H1 (cell line): ENCODE measurements at regions not wholly inside any gene's neighbourhood (a gene's known extent, or its start where the extent isn't known, plus 50 kb on each side); places are given as distances from the start of the nearest gene placed in this dataset.
A peak's percentile ranks its signal among the peaks of the same experiment; 100 is the strongest.

Experiments used
- CTCF ChIA-PET: fragments of 300-600 bp; sonication (Branson Sonifier 250); formaldehyde crosslinking; loops from one replicate; lab custom pipeline; 2021; ENCODE audit not compliant: partially characterized antibody; lab: Charles Lee
- POLR2A ChIA-PET: fragments of 300-600 bp; sonication (Branson Sonifier 250); formaldehyde crosslinking; loops from one replicate; lab custom pipeline; 2021; ENCODE audit warnings: inconsistent platforms; ENCODE audit not compliant: partially characterized antibody; lab: Charles Lee
- DNase-seq, 2 experiments: peaks; one replicate each; pipeline versions ENCODE4 v3.0.0 to v3.0.0-alpha.2; 2010 to 2022; ENCODE audit warnings: low spot score in 2 of 2, low read depth in 1 of 2, mixed read lengths in 1 of 2
- FAIRE-seq: peaks from 2 replicates; lab custom pipeline; 2011; peaks lifted over from hg19 to GRCh38; lab: Jason Lieb, UNC
- H2AFZ ChIP-seq: 2 replicates; pipeline ENCODE4 v1.8.1; 2012; ENCODE audit warnings: low read length, inconsistent platforms
- H2AK5ac ChIP-seq: 2 replicates; pipeline ENCODE4 v1.6.1; 2013; ENCODE audit warnings: low read depth, low read length
- H2BK120ac ChIP-seq: replicated peaks from 2 replicates; pipeline ENCODE3; 2013; ENCODE audit warnings: low read depth, low read length, inconsistent platforms
- H2BK12ac ChIP-seq: 2 replicates; pipeline ENCODE4 v1.6.1; 2013; ENCODE audit warnings: low read depth, low read length
- H2BK15ac ChIP-seq: 2 replicates; pipeline ENCODE4 v1.6.1; 2013; ENCODE audit warnings: low read length
- H2BK20ac ChIP-seq: 2 replicates; pipeline ENCODE4 v1.6.1; 2013; ENCODE audit warnings: low read length
- H2BK5ac ChIP-seq: 2 replicates; pipeline ENCODE4 v1.6.1; 2013; ENCODE audit warnings: low read depth, low read length
- H3K14ac ChIP-seq: 2 replicates; pipeline ENCODE4 v1.6.1; 2013; ENCODE audit warnings: inconsistent platforms; ENCODE audit not compliant: insufficient read length
- H3K18ac ChIP-seq: 2 replicates; pipeline ENCODE4 v1.6.1; 2013; ENCODE audit warnings: low read length; ENCODE audit errors: extremely low read depth
- H3K23ac ChIP-seq: 2 replicates; pipeline ENCODE4 v1.6.1; 2013; ENCODE audit warnings: inconsistent platforms; ENCODE audit not compliant: insufficient read length
- H3K23me2 ChIP-seq: 2 replicates; pipeline ENCODE4 v1.6.1; 2013; ENCODE audit warnings: low read depth, low read length
- H3K27ac ChIP-seq: 2 replicates; pipeline ENCODE4 v1.6.1; 2011; ENCODE audit warnings: low read depth, low read length, inconsistent platforms
- H3K27me3 ChIP-seq, 4 experiments: replicated peaks in 1 of 4; 1 replicate in 1 of 4; 2 replicates in 3 of 4; pipeline versions ENCODE4 v1.6.1 to v1.8.1; 2011 to 2013; ENCODE audit warnings: low read length in 3 of 4, mild to moderate bottlenecking in 3 of 4, inconsistent platforms in 2 of 4, mixed read lengths in 2 of 4, moderate library complexity in 1 of 4; ENCODE audit not compliant: control insufficient read depth in 3 of 4, insufficient read depth in 3 of 4; ENCODE audit errors: extremely low read depth in 1 of 4
- H3K36me3 ChIP-seq, 4 experiments: 2 replicates each; pipeline versions ENCODE4 v1.6.1 to v1.8.1; 2011 to 2013; ENCODE audit warnings: mild to moderate bottlenecking in 4 of 4, low read length in 3 of 4, moderate library complexity in 2 of 4, control low read depth in 1 of 4, inconsistent platforms in 1 of 4; ENCODE audit not compliant: insufficient read depth in 4 of 4, control insufficient read depth in 2 of 4
- H3K4ac ChIP-seq: replicated peaks from 2 replicates; pipeline ENCODE3; 2013; ENCODE audit warnings: low read length, low read depth, mixed read lengths, inconsistent platforms; ENCODE audit not compliant: insufficient read length
- H3K4me1 ChIP-seq, 4 experiments: replicated peaks in 1 of 4; 1 replicate in 1 of 4; 2 replicates in 3 of 4; pipeline versions ENCODE4 v1.6.1 to v1.8.1; 2011 to 2013; ENCODE audit warnings: low read length in 3 of 4, inconsistent platforms in 2 of 4, mixed read lengths in 1 of 4; ENCODE audit not compliant: insufficient read depth in 4 of 4, control insufficient read depth in 3 of 4
- H3K4me2 ChIP-seq, 2 experiments: 2 replicates each; pipeline versions ENCODE4 v1.6.1 to v1.8.1; 2011 to 2013; ENCODE audit warnings: low read depth in 2 of 2, low read length in 2 of 2, control low read depth in 1 of 2, inconsistent platforms in 1 of 2, mild to moderate bottlenecking in 1 of 2; ENCODE audit not compliant: insufficient read depth in 1 of 2
- H3K4me3 ChIP-seq, 4 experiments: fragments of 200-600, 300-600 bp in 1 of 4; sonication (generic), shearing (Covaris generic), sonication (Bioruptor Twin) in 1 of 4; 2 replicates each; pipeline versions ENCODE4 v1.5.1 to v1.8.1; 2011 to 2016; ENCODE audit warnings: low read length in 4 of 4, low read depth in 3 of 4, control low read depth in 2 of 4, inconsistent platforms in 2 of 4, mild to moderate bottlenecking in 2 of 4, mixed read lengths in 1 of 4, moderate library complexity in 1 of 4; ENCODE audit not compliant: insufficient read depth in 2 of 4; ENCODE audit errors: extremely low read depth in 1 of 4
- H3K56ac ChIP-seq: replicated peaks from 2 replicates; pipeline ENCODE3; 2013; ENCODE audit warnings: low read depth, mild to moderate bottlenecking, mixed read lengths, low read length, inconsistent platforms; ENCODE audit not compliant: insufficient read length
- H3K79me1 ChIP-seq: 2 replicates; pipeline ENCODE4 v1.6.1; 2013; ENCODE audit warnings: low read depth, low read length, control low read depth
- H3K79me2 ChIP-seq, 2 experiments: 2 replicates each; pipeline versions ENCODE4 v1.6.1 to v1.8.1; 2012 to 2013; ENCODE audit warnings: low read length in 2 of 2, mild to moderate bottlenecking in 2 of 2, inconsistent platforms in 1 of 2; ENCODE audit not compliant: insufficient read depth in 2 of 2, control insufficient read depth in 1 of 2
- H3K9ac ChIP-seq, 4 experiments: replicated peaks in 1 of 4; 1 replicate in 1 of 4; 2 replicates in 3 of 4; pipeline versions ENCODE4 v1.6.1 to v1.8.1; 2011 to 2013; ENCODE audit warnings: low read depth in 3 of 4, low read length in 3 of 4, control low read depth in 2 of 4, mild to moderate bottlenecking in 2 of 4, moderate library complexity in 2 of 4, inconsistent platforms in 1 of 4; ENCODE audit errors: extremely low read depth in 1 of 4
- H3K9me3 ChIP-seq, 2 experiments: 2 replicates each; pipeline versions ENCODE4 v1.6.1 to v1.8.1; 2012 to 2013; ENCODE audit warnings: mild to moderate bottlenecking in 2 of 2, moderate library complexity in 2 of 2, control low read depth in 1 of 2, inconsistent platforms in 1 of 2, low read depth in 1 of 2, low read length in 1 of 2, mixed read lengths in 1 of 2; ENCODE audit not compliant: insufficient read depth in 2 of 2
- H4K20me1 ChIP-seq, 2 experiments: replicated peaks in 1 of 2; 2 replicates each; pipeline versions ENCODE3 to v1.8.1; 2011 to 2013; ENCODE audit warnings: inconsistent platforms in 2 of 2, low read length in 2 of 2, mild to moderate bottlenecking in 1 of 2; ENCODE audit not compliant: insufficient read depth in 2 of 2, control insufficient read depth in 1 of 2
- H4K5ac ChIP-seq: 2 replicates; pipeline ENCODE4 v1.6.1; 2013; ENCODE audit warnings: low read length, low read depth, mixed read lengths, inconsistent platforms; ENCODE audit not compliant: insufficient read length
- H4K8ac ChIP-seq: 2 replicates; pipeline ENCODE4 v1.8.0; 2013; ENCODE audit warnings: mild to moderate bottlenecking, moderate library complexity, low read length, inconsistent platforms; ENCODE audit not compliant: insufficient read depth; ENCODE audit errors: extremely low read depth
- H4K91ac ChIP-seq: replicated peaks from 2 replicates; pipeline ENCODE3; 2013; ENCODE audit warnings: low read length, mixed read lengths, inconsistent platforms; ENCODE audit not compliant: insufficient read length
- WGBS, 2 experiments: shearing (Covaris generic) in 1 of 2; methylation state at CpG; one replicate each; pipeline versions ENCODE4 v1.1.6 to v1.1.7; 2013 to 2015; ENCODE audit warnings: low lambda C conversion rate in 2 of 2, mixed read lengths in 2 of 2, inconsistent platforms in 1 of 2, low coverage in 1 of 2, missing lambda C conversion rate in 1 of 2; ENCODE audit not compliant: insufficient replicate concordance in 2 of 2, insufficient coverage in 1 of 2, insufficient read length in 1 of 2; ENCODE audit errors: extremely low coverage in 1 of 2, missing lambda C conversion rate in 1 of 2; 5-methylcytosine and 5-hydroxymethylcytosine counted together
- TF ChIP-seq, protein P1 (sequence below): fragments of 300-600 bp; sonication (generic); IDR thresholded peaks from 2 replicates; pipeline ENCODE4 v1.7.1; 2012; ENCODE audit warnings: low read length, moderate library complexity, mild to moderate bottlenecking, inconsistent platforms; ENCODE audit not compliant: insufficient replicate concordance

- Histone ChIP-seq H2BK12ac (no peak overlapping the region), H3K36me3 (no peaks in the 10 kb centered on the region), H3K14ac (no peak overlapping the region), H2BK5ac (no peak overlapping the region), H2BK20ac (no peak overlapping the region), H3K9ac (no peak overlapping the region), H4K5ac (no peak overlapping the region), H3K18ac (no peak overlapping the region), H3K27ac (no peak overlapping the region), H3K4me2 (no peak overlapping the region), H3K27me3 (no peaks in the 10 kb centered on the region; a peak in 1 of 7 replicates), H2BK120ac (no peak overlapping the region), H4K20me1 (no peaks in the 10 kb centered on the region), H2BK15ac (no peak overlapping the region), H3K4me1 (no peaks in the 10 kb centered on the region), H2AFZ (no peak overlapping the region), H3K23ac (no peak overlapping the region), H4K8ac (no peak overlapping the region), H3K4me3 (no peak overlapping the region), H2AK5ac (no peak overlapping the region), H3K79me1 (no peaks in the 10 kb centered on the region), H3K9me3 (no peaks in the 10 kb centered on the region), H3K4ac (no peak overlapping the region), H3K56ac (no peak overlapping the region), H4K91ac (no peak overlapping the region), H3K79me2 (no peaks in the 10 kb centered on the region), H3K23me2 (no peaks in the 10 kb centered on the region)
- FAIRE-seq (peak; percentile 48), DNase-seq (no peak)
- POLR2A ChIA-PET: no interaction called here
- CTCF ChIA-PET: interaction anchor here (0.9 kb wide), 1 partner anchor 79 kb away, joined by 3 read pairs; no protein-coding TSS in a partner anchor
- 91% methylated on average over 2 of the region's 2 CpGs; no CpG with 5 or more reads in 1 of the 2 experiments for WGBS, 2 experiments
- TF ChIP-seq, protein P1, sequence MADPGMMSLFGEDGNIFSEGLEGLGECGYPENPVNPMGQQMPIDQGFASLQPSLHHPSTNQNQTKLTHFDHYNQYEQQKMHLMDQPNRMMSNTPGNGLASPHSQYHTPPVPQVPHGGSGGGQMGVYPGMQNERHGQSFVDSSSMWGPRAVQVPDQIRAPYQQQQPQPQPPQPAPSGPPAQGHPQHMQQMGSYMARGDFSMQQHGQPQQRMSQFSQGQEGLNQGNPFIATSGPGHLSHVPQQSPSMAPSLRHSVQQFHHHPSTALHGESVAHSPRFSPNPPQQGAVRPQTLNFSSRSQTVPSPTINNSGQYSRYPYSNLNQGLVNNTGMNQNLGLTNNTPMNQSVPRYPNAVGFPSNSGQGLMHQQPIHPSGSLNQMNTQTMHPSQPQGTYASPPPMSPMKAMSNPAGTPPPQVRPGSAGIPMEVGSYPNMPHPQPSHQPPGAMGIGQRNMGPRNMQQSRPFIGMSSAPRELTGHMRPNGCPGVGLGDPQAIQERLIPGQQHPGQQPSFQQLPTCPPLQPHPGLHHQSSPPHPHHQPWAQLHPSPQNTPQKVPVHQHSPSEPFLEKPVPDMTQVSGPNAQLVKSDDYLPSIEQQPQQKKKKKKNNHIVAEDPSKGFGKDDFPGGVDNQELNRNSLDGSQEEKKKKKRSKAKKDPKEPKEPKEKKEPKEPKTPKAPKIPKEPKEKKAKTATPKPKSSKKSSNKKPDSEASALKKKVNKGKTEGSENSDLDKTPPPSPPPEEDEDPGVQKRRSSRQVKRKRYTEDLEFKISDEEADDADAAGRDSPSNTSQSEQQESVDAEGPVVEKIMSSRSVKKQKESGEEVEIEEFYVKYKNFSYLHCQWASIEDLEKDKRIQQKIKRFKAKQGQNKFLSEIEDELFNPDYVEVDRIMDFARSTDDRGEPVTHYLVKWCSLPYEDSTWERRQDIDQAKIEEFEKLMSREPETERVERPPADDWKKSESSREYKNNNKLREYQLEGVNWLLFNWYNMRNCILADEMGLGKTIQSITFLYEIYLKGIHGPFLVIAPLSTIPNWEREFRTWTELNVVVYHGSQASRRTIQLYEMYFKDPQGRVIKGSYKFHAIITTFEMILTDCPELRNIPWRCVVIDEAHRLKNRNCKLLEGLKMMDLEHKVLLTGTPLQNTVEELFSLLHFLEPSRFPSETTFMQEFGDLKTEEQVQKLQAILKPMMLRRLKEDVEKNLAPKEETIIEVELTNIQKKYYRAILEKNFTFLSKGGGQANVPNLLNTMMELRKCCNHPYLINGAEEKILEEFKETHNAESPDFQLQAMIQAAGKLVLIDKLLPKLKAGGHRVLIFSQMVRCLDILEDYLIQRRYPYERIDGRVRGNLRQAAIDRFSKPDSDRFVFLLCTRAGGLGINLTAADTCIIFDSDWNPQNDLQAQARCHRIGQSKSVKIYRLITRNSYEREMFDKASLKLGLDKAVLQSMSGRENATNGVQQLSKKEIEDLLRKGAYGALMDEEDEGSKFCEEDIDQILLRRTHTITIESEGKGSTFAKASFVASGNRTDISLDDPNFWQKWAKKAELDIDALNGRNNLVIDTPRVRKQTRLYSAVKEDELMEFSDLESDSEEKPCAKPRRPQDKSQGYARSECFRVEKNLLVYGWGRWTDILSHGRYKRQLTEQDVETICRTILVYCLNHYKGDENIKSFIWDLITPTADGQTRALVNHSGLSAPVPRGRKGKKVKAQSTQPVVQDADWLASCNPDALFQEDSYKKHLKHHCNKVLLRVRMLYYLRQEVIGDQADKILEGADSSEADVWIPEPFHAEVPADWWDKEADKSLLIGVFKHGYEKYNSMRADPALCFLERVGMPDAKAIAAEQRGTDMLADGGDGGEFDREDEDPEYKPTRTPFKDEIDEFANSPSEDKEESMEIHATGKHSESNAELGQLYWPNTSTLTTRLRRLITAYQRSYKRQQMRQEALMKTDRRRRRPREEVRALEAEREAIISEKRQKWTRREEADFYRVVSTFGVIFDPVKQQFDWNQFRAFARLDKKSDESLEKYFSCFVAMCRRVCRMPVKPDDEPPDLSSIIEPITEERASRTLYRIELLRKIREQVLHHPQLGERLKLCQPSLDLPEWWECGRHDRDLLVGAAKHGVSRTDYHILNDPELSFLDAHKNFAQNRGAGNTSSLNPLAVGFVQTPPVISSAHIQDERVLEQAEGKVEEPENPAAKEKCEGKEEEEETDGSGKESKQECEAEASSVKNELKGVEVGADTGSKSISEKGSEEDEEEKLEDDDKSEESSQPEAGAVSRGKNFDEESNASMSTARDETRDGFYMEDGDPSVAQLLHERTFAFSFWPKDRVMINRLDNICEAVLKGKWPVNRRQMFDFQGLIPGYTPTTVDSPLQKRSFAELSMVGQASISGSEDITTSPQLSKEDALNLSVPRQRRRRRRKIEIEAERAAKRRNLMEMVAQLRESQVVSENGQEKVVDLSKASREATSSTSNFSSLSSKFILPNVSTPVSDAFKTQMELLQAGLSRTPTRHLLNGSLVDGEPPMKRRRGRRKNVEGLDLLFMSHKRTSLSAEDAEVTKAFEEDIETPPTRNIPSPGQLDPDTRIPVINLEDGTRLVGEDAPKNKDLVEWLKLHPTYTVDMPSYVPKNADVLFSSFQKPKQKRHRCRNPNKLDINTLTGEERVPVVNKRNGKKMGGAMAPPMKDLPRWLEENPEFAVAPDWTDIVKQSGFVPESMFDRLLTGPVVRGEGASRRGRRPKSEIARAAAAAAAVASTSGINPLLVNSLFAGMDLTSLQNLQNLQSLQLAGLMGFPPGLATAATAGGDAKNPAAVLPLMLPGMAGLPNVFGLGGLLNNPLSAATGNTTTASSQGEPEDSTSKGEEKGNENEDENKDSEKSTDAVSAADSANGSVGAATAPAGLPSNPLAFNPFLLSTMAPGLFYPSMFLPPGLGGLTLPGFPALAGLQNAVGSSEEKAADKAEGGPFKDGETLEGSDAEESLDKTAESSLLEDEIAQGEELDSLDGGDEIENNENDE: no peak
Observed at GRCh38 chr3:61460636-61461035, 100.7 kb upstream of the PTPRG start.
